H1 (cell line): ENCODE measurements at regions not wholly inside any gene's neighbourhood (a gene's known extent, or its start where the extent isn't known, plus 50 kb on each side); places are given as distances from the start of the nearest gene placed in this dataset.

ENCODE experiments used
- CBX8 ChIP-seq: fragments of 300-800, 300-1000 bp; sonication (generic); IDR thresholded peaks from 2 replicates; pipeline ENCODE4 v1.7.1; 2016; ENCODE audit warnings: low read depth, low read length, borderline replicate concordance
- CTCF ChIP-seq, 3 experiments: IDR thresholded peaks; 1 replicate in 2 of 3; 2 replicates in 1 of 3; pipeline versions ENCODE4 v1.5.1 to v1.6.1; 2011; ENCODE audit warnings: low read length in 3 of 3, mild to moderate bottlenecking in 3 of 3, inconsistent platforms in 2 of 3, low read depth in 1 of 3, moderate library complexity in 1 of 3; ENCODE audit not compliant: insufficient read depth in 1 of 3; ENCODE audit errors: control extremely low read depth in 1 of 3

- TF ChIP-seq CBX8 (no peak), CTCF (IDR thresholded peaks at IDR 0.05; ENCODE audit: control extremely low read depth in 1 of 3, insufficient read depth in 1 of 3, low read depth in 1 of 3, low read length in 3 of 3) (no peak)
Measured at GRCh38 chr16:86355531-86355930, 154.8 kb upstream of the FOXF1 start.
